SW480 (cell line): ENCODE measurements at regions not wholly inside any gene's neighbourhood (a gene's known extent, or its start where the extent isn't known, plus 50 kb on each side); places are given as distances from the start of the nearest gene placed in this dataset.
"Not testable (repeated sequence)": the region's sequence is repeated elsewhere in the genome, so short reads cannot be mapped to it uniquely, and the experiment has no call there.

Source experiments
- DNase-seq: peaks from one replicate; pipeline ENCODE4 v3.0.0-alpha.2; 2016; ENCODE audit warnings: low spot score

DNA sequence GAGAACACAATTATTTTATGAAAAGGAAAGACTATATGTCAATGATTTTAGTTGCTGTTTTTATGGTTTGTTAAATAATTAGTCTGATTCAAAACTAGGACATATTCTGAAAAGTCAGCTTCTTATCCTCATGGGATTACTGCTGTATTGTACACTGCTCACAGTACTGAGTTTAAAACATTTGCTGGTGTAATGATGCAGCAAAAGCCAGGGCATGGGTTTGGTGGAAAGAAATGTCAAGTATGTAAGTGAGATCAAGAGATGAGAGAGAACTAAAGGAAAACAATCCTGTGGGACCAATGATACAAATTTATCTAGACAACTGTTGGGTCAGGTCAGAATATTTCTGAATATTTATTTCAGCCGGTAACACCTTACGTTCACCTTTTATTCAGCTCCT is 210.1 kb upstream of the ARHGEF26 start:
- DNase-seq, result no peak

DNA sequence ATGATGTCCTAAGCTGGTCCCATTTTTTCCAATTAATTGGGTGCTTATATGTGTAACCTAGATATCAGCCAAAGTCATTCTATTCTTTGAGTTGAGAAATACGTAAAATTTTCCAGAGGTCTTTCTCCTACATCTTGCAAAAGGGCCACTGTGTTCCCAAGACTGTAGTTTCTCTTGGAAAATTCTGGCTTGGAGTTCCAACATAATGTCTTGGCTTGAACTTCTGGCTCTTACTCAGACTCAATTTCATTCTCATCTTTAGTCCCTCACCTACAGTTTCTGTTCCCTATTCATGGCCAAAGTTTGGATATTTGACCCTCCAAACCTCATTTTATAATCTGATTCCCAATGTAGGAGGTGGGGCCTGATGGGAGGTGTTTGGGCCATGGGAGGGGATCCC is 201.4 kb upstream of the ARHGEF26 start:
- DNase-seq, result no peak

DNA sequence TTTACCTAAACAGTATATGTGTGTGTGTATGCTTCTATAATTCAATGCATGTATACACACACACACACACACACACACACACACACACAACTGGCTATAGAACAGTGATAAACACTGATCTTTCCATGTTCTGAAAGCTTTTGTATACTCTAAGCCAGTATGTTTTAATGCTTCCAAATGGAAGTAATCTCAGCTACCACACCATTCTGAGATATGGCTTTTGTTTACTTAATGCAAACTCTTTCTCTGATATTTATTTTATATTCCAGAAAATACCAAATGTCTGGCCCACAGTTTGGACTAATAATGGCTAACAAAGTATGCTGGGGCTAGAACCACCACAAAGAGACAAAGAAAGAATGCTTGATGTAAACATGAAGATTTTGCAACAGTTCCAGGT is 199.4 kb upstream of the ARHGEF26 start:
- DNase-seq, result no peak

DNA sequence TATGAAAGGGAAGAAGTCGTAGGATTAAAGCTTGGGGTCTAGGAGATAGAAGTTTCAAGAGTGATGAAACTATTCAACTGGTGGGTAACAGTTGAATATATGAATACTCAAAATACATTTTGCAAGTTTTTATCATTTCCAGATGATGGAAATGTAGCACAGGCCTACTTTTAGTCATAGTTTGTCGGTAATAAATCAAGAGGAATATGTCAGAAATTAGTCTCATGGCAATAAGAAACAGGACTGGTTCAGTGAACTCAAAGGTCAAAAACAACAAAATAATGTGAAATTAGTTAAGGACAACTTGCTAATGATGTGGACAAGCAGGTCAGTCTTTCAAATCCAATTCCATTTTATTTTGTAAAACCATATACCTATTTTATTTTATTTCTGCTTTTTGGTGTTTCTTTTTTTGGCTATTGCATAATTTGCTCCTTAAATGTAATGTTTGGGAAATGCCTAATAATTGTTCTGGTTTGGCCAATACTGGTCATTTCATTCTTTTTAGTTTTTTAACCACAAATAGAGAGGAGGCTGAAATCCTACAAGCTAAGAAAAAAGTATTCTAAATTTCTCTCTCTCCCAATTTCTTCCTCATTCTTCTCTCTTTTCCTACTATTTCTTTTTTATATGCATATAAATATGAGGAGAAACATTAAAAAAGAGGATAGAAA is 195.2 kb upstream of the ARHGEF26 start:
- DNase-seq, result no peak

DNA sequence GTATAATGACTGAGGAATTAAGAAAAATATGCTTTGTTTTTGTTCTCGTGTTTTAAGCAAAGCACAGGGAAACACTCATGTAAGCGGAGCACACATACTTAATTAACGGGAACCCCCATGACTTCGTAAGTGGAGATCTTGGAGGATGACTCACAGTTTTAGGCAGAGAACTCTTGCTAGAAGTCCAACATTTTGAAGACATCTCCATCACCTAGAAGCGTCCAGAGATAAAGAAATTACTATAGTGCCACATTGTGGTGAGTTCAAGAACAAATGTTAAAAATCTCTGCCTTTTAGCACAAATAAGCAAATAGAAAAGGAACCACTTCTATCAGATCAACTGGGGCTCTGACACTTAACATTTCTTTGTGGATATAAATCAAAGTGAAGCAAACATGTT is 194.1 kb upstream of the ARHGEF26 start:
- DNase-seq, result peak; percentile 21

DNA sequence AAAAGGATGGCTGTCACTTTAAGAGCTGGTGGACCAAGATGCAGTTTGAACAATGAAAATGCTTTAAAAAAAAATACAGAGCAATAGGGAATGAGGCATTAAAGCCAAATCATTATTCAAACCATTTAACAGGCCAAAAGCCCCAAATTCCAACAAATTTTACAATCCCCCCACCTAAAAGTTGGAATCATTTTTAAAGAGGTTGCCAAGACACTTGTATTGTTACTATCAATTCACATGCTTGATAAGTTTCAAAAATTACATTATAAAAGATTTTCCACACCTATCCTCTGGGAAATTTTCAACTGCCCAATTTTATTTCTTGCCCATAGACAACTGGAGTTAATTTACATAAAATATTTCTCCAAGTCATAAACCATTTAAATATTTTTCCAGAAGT is 192.3 kb upstream of the ARHGEF26 start:
- no peak for DNase-seq

DNA sequence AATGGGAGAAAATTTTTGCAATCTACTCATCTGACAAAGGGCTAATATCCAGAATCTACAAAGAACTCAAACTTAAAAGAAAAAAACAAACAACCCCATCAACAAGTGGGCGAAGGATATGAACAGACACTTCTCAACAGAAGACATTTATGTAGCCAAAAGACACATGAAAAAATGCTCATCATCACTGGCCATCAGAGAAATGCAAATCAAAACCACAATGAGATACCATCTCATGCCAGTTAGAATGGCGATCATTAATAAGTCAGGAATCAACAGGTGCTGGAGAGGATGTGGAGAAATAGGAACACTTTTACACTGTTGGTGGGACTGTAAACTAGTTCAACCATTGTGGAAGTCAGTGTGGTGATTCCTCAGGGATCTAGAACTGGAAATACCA is 187.7 kb upstream of the ARHGEF26 start:
- not testable (repeated sequence) for DNase-seq

DNA sequence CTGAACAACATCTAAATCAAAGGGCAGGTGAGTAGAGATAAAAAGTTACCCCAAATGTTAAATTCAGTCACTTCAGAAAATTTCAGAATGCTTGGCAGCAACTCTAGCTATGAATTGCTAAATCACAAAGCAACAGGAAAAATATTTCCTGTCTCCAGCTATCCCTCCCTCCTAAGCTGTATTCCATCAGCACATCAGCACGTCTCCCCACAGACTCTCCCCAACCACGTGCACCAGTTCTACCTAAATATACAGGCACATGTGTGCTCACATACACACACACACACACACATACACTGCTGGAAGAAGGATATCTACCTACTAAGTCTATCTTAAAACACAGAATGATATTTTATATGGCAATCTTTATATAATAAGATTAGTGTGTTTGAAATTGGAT is 177.1 kb upstream of the ARHGEF26 start:
- no peak for DNase-seq

DNA sequence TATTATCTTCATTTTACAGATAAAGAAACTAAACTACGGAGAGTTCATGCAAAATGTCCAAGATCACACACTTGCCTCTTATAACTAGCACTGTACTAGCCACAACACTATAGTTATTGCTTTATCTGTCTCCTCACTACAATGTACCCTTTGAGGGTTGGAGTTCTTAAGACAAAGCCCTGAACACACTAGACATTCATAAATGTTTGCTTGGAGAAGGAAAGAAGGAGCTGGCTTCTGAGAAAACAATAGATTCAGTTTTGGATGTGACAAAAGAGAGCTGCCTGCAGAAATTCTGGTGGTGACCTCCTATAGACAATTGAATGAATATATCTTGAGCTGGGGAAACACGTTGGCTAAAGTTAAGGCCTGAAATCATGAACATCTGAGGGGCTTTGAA is 169.9 kb upstream of the ARHGEF26 start:
- no peak for DNase-seq

DNA sequence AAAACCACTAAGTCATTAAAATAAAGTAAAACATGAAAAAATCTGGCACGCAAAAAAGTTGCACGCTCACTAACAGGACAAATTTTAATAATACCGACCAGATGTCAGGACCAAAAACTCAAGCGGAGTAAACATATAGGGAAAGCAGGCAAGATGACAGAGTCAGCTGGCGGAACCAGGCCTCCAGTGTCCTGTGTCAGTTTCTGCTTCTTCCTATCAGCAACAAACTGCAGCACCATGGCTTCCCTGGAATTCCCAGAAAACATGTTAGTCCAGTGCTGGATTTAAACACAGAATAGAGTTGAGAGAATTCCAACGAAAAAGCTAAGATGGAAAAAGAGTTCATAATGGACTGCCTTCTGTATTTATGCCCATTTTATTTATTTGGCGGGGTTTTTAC is 169.1 kb upstream of the ARHGEF26 start:
- DNase-seq, result no peak

DNA sequence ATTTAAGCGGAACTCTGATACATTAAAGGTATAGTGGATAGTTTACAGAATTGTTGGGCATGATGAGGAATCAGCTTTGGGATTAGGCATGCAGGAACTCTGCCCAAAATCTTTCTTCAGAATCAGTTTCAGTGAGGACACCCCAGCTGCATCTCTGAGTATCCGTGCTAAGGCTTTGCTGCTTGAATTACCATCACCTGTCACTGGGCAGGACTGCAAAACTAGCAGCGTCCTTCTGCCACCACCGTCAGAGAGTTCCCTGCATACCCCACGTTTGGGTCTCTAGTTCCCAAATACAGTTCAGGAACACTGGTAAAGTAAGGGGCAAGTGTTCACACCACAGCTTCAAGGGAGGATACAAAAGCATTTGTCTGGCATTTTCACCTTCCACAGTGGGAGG is 164.6 kb upstream of the ARHGEF26 start:
- no peak for DNase-seq

DNA sequence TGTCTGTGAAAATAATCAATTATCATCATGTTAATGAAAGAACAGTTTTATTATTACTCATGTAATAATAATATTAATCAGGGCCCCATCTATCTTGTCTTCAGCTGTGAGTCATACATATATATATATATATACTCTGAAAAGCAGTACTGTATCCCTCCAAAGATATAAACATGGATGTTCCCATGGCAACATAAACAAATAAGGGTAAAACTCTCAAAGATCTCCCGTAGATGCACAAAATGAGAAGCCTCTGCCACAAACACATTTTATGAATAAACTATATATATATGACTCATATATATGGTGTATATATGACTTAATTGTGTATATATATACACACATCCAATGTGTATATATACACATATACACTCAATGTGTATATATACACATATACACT is 163.8 kb upstream of the ARHGEF26 start:
- DNase-seq, result no peak

DNA sequence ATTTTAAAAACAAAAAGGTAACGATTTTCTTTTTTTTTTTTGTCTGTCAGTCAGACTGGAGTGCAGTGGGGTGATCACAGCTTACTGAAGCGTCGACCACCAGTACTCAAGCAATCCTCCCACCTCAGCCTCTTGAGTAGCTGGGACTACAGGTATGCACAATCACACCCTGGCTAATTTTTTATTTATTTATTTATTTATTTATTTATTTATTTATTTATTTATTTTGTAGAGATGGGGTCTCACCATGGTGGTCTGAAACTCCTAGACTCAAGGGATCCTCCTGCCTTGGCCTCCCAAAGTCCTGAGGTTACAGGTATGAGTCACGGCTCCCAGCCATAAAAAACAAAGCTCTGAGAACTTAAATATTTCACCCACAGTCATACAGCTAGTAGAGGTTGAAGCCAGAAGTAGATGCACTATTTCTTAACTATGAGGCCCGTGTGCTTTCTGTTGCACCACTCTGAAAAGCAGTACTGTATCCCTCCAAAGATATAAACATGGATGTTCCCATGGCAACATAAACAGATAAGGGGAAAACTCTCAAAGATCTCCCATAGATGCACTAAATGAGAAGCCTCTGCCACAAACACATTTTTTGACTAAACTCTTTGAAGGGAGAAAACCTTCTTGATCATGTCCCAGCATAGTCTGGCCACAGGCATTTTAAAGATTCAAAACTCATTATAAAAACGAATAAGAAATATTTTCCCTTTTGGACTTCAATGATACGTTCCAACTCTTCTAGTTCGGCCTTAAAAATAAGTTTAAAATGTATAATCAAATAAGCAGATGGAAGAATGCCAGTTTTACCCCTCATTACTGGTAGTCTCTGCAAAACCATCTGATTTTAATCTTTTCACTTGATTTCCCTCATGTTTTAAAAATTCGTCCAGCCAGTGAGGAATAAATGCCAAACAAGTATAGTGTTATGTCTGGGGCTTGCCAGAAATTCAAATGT is 162.3 kb upstream of the ARHGEF26 start:
- peak; percentile 8 for DNase-seq

DNA sequence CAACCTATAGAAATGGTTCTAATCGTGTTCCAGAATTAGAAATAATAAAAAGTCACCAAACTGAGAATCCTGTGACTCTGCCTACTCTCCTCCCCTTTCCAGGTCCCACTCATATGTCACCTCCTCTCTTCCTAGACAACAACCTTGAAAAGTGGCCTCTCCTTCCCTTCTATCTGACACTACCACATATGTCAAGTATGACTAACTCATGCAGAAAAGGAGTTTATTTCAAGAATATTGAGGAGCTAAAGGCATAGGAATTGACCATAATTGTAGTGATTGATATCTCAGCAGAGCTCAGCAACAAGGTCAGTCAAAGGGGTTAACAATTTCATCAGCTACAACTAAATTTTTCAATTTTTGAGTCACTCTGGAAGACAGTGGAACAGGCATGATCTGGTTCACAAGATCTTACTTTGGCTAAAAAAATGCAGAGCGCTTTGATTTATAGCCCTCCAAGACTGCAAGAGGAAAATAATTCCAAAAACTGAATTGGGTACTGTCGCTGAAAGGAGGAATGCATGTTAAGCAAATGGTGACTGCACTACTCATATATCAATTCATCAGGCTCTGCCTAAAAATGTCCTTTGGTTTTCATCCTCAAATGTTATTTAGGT is 160.6 kb upstream of the ARHGEF26 start:
- DNase-seq, result no peak

DNA sequence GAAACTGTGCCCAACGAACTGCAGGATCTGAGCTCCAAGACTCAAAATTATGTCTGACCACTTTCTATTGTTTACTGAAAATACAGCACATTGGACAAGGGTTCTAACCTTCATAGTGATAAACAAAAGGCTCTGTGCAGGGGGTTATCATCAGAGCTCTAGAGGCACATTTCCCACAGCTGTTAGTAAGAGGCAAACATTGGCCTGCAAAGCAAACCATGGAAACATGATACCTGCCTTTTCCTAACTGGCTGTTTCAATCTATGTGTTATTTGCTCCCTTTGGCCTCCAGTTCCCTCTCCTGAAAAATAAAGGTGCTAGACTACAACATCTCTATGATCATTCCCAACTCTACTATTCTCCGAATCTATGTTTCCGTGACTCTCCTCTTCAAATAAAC is 159.7 kb upstream of the ARHGEF26 start:
- no peak for DNase-seq

DNA sequence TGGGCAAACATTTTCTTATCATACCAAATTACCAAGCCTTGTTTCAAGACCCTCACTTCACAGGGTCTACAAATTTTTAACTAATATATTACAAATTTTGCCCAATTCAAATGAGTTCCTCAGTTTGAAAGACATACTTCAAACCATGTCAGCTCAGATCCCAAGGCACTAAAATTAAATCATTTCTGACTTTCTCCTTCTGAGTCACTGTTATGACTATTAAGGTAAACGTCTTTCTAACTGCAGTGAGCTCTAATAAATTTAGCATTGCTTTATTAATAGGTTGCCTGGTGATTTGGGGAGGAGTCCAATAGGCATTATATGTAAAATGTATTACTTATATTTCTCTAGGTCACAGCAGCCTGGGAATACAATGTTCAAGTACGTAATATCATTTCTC is 158.2 kb upstream of the ARHGEF26 start:
- no peak for DNase-seq

DNA sequence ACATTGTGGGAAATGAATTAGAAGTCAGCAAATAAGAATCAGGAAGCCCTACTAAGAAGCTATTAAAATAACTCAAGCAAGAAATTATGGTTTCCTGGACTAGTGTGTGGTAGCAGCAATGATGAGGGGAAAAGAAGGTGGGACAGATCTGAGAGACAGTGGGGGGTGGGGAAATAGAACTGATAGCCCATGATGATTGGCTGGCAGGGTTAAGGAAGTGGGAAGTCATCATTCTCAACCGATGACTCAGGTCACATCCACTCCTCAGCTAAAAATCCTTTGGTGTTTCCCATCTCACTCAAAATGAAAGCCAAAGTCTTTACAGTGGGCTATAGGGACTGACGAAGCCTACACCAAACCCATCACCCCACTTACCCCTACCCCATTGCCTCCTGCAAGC is 153.9 kb upstream of the ARHGEF26 start:
- DNase-seq, result no peak

DNA sequence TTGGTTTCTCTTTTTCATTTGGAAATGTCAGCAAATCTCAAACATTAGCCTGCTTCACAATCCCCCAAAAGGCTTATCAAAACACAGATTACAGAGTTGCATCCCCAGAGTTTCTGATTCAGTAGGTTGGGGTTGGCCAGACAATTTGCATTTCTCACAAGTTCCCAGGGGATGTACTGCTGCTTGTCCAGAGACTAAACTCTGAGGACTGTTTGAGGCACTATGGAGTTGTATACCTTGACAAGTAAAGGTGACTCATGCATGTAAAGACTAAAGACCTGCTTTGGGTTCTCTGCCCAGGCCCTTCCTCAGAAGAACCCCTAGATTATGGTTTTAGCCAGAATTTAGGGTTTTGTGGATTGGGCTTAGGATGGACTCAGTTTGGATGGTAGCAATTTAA is 151.1 kb upstream of the ARHGEF26 start:
- DNase-seq, result no peak

DNA sequence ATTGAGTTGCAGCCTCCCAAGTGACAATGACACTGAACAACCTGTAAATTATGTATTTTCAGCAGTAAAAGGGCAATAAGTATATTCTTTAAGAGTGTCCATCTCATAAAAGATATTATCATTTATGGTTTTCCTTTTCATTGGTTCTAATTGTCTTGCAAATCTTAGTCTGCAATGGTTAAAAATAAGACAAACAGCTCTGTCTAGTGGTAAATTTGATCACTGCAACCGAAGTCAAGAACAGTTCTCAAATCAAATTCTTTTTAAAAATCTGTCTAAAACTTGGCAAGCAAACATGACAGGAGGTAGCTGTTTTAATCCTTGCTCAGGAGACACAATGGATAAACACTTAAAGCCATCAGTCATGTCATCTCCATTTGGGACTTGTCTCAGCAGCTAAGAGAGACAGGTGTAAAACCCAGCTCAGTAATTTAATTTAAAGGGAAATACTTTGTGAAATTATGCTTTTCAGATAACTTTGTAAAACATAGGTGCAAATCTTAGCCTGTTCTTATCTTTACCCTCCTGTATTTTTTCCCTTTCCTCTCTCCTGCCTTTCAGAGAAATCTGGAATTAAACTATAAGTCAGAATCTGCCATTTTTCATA is 150.3 kb upstream of the ARHGEF26 start:
- DNase-seq, result peak; percentile 19

DNA sequence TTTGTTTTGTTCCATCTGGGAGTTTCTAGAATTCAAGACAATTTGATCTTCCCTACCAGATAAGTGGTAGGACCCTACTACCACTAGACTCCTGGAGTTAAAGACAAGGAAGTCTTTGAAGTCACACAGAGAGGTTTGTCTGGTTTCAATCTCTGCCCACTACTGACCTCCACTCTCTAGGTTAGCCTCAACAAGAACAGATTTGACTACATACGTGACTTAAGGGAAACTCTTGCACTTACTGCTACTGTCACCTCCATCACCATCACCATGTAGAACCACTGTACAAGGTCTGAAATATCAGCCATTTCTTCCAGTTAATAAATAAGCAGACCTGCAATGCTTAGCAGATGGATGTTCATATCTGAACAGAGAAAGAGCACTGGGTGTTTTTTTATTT is 148.3 kb upstream of the ARHGEF26 start:
- DNase-seq, result no peak

DNA sequence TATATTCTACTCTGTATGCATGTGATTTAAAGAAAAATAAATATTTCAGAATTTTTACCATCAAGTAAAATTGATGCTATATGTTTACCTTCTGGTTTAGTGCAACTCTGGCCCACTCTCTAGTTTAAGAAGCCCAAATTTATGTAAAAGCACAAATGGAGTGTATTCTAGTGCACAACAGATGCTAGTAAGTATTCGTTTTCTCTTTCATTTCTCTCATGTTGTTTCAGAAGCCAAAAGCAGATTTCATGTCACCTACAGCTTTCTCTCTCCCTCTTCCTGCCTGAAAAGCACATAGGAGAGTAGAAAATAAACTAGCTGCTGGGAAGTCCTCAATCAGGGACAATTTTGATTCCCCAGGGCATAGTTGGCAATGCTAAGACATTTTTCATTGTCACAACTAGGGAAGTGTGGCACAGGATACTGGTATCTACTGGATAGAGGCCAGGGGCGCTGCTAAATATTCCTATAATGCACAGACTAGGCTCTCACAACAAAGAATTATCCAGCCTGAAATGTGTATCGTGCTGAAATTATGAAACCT is 147.4 kb upstream of the ARHGEF26 start:
- DNase-seq, result no peak

DNA sequence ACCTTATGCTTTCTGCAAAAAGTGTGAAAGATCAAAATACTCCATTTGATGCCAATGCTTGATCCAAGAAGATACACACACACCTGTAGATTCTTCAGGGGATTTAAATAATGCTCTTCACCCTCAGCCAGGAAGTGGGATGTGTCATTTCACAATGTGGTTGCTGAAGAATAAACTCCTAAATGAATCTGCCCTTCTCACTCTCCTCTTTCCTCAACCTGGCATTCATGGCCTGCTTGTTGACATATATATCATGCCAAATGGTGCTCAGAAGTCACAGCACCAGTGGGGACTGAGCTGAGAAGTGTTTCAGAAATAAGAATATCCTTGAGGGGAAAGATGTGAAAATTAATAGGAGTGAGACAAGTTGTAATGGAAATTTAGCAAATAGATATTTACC is 146.6 kb upstream of the ARHGEF26 start:
- no peak for DNase-seq
